Activated CD4-positive, alpha-beta T cell treated with anti-CD3 and anti-CD28 coated beads for 36 hours (primary cell): ENCODE measurements at regions not wholly inside any gene's neighbourhood (a gene's known extent, or its start where the extent isn't known, plus 50 kb on each side); places are given as distances from the start of the nearest gene placed in this dataset.
A peak's percentile ranks its signal among the peaks of the same experiment; 100 is the strongest.
"Not testable (repeated sequence)": the region's sequence is repeated elsewhere in the genome, so short reads cannot be mapped to it uniquely, and the experiment has no call there.

Experiments used
- ATAC-seq: fragments of 200-7000 bp; cut with Tn5 transposase; one replicate; pipeline ENCODE4 v1.10.0; 2021; ENCODE audit warnings: mild to moderate bottlenecking, moderate library complexity
- CTCF ChIA-PET: fragments of 350-600 bp; sonication (Branson Sonifier 250); formaldehyde crosslinking; loops from one replicate; lab custom pipeline; 2021; ENCODE audit warnings: antibody characterized with exemption; lab: Charles Lee
- POLR2A ChIA-PET: fragments of 350-600 bp; sonication (Branson Sonifier 250); formaldehyde crosslinking; loops from one replicate; lab custom pipeline; 2021; ENCODE audit warnings: antibody characterized with exemption, inconsistent platforms; lab: Charles Lee
- DNase-seq: peaks from one replicate; pipeline ENCODE4 v3.0.0-alpha.2; 2020
- H3K27ac Mint-ChIP-seq: one replicate; pipeline ENCODE4 v1.8.0; 2021; ENCODE audit warnings: mixed read lengths
- H3K27me3 Mint-ChIP-seq: one replicate; pipeline ENCODE4 v1.8.0; 2021; ENCODE audit warnings: mixed read lengths
- H3K36me3 Mint-ChIP-seq: one replicate; pipeline ENCODE4 v1.8.0; 2021; ENCODE audit warnings: low read depth, mixed read lengths
- H3K4me1 Mint-ChIP-seq: one replicate; pipeline ENCODE4 v1.8.0; 2021; ENCODE audit warnings: mixed read lengths
- H3K4me3 Mint-ChIP-seq: one replicate; pipeline ENCODE4 v1.8.0; 2021; ENCODE audit warnings: mild to moderate bottlenecking, moderate library complexity, mixed read lengths
- H3K9me3 Mint-ChIP-seq: one replicate; pipeline ENCODE4 v1.8.0; 2021; ENCODE audit warnings: low read depth, mixed read lengths
- intact Hi-C, 2 experiments: fragments of 100-400 bp; cut with DNase I in 1 of 2; cut with micrococcal nuclease in 1 of 2; formaldehyde crosslinking; loops; one replicate each; pipeline versions ENCODE4 v1.14.2 to v1.15.1; 2022 to 2024; cut with DNase I, micrococcal nuclease

DNA sequence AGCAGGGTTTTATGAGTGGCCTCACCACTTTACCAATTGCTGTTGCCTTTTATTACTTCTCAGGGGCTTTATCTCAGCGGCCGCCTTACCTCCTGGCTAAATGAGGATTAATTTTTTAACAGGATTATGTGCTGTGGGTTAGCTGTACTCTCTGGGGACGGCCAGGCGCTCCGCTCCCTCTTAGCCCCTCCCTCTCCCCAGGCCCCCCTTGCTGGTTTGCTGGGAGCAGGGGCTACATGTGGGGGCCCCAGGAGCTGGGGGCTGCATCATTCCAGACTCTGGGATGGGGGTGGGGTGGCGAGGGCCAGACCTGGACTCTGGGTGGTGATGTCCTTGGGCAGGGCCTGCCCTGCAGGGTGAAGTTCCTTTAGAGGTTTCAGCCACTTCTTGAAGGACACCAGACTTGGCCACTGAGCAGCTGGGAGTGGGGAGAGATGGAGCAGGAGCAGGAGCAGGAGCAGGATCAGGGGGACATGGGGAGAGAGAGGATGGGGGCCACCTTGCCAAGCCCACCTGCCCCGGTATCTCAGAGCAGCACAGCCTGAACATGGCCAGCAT is 196.1 kb downstream of the GOLGA6L6 start:
- ChIA-PET CTCF (interaction anchor here (1.0 to 1.3 kb wide), 3 partner anchors 9 to 1876 kb away, joined by 3 to 4 read pairs (median 3); no protein-coding TSS in a partner anchor), POLR2A (no interaction called here)
- no peak overlapping the region for H3K27ac Mint-ChIP-seq
- intact Hi-C loops = loop anchor here in 1 of 2 experiments (5.0 kb wide), 1 partner anchor 42 kb away; no protein-coding TSS in a partner anchor
- no peaks in the 10 kb centered on the region for H3K9me3 Mint-ChIP-seq
- no peaks in the 10 kb centered on the region for H3K36me3 Mint-ChIP-seq
- DNase-seq = no peak
- H3K27me3 Mint-ChIP-seq = no peaks in the 10 kb centered on the region
- ATAC-seq = no peak
- H3K4me3 Mint-ChIP-seq = no peak overlapping the region
- no peaks in the 10 kb centered on the region for H3K4me1 Mint-ChIP-seq

GRCh38 chr15:20344601-20345400 is 196.8 kb downstream of the GOLGA6L6 start:
- intact Hi-C loops = loop anchor here in 1 of 2 experiments (5.0 kb wide), 1 partner anchor 42 kb away; no protein-coding TSS in a partner anchor
- H3K9me3 Mint-ChIP-seq = no peaks in the 10 kb centered on the region
- H3K4me3 Mint-ChIP-seq = no peak overlapping the region
- no peak overlapping the region for H3K27ac Mint-ChIP-seq
- no peaks in the 10 kb centered on the region for H3K27me3 Mint-ChIP-seq
- CTCF ChIA-PET = interaction anchor here (1.0 to 1.3 kb wide), 3 partner anchors 10 to 1876 kb away, joined by 3 to 4 read pairs (median 3); no protein-coding TSS in a partner anchor
- no peaks in the 10 kb centered on the region for H3K4me1 Mint-ChIP-seq
- POLR2A ChIA-PET = no interaction called here
- ATAC-seq = no peak
- peak; percentile 13 for DNase-seq
- no peaks in the 10 kb centered on the region for H3K36me3 Mint-ChIP-seq

DNA sequence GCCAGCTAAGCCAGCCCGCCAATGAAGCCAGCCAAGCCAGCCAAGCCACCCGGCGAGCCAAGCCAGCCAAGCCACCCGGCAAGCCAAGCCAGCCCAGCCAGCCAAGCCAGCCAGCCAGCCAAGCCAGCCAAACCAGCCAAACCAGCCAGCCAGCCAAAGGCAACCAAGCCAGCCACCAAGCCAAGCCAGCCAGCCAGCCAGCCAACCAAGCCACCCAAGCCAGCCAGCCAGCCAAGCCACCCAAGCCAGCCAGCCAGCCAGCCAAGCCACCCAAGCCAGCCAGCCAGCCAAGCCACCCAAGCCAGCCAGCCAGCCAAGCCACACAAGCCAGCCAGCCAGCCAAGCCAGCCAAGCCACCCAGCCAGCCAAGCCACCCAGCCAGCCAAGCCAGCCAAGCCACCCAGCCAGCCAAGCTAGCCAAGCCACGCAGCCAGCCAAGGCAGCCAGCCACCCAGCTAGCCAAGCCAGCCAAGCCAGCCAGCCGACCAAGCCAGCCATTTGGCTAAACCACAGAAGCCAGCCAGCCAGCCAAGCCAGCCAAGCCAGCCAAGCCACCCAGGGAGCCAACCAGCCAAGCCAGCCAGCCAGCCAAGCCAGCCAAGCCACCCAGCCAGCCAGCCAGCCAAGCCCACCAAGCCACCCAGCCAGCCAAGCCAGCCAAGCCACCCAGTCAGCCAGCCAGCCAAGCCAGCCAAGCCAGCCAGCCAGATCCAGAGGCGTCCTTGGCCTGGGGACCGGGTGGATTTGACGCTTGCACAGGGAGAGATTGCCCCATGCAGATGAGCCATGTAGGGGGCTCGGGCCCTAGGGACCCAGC is 198.0 kb downstream of the GOLGA6L6 start:
- H3K27me3 Mint-ChIP-seq, H3K4me3 Mint-ChIP-seq, POLR2A ChIA-PET, H3K36me3 Mint-ChIP-seq, H3K9me3 Mint-ChIP-seq, H3K27ac Mint-ChIP-seq, ATAC-seq, intact Hi-C loops, H3K4me1 Mint-ChIP-seq: not testable (repeated sequence)
- CTCF ChIA-PET = interaction anchor here (0.8 to 1.1 kb wide), 2 partner anchors 11 to 12 kb away, joined by 3 to 4 read pairs; no protein-coding TSS in a partner anchor
- DNase-seq = peak; percentile 22

- H3K27ac Mint-ChIP-seq, intact Hi-C loops, H3K4me3 Mint-ChIP-seq, H3K4me1 Mint-ChIP-seq, ATAC-seq, POLR2A ChIA-PET, H3K36me3 Mint-ChIP-seq, H3K27me3 Mint-ChIP-seq, H3K9me3 Mint-ChIP-seq: not testable (repeated sequence)
- peak; percentile 17 for DNase-seq
- CTCF ChIA-PET = interaction anchor here (1.1 kb wide), 1 partner anchor 13 kb away, joined by 3 read pairs; no protein-coding TSS in a partner anchor
These were observed 198.8 kb downstream of the GOLGA6L6 start for GRCh38 chr15:20342601-20343394.

DNA sequence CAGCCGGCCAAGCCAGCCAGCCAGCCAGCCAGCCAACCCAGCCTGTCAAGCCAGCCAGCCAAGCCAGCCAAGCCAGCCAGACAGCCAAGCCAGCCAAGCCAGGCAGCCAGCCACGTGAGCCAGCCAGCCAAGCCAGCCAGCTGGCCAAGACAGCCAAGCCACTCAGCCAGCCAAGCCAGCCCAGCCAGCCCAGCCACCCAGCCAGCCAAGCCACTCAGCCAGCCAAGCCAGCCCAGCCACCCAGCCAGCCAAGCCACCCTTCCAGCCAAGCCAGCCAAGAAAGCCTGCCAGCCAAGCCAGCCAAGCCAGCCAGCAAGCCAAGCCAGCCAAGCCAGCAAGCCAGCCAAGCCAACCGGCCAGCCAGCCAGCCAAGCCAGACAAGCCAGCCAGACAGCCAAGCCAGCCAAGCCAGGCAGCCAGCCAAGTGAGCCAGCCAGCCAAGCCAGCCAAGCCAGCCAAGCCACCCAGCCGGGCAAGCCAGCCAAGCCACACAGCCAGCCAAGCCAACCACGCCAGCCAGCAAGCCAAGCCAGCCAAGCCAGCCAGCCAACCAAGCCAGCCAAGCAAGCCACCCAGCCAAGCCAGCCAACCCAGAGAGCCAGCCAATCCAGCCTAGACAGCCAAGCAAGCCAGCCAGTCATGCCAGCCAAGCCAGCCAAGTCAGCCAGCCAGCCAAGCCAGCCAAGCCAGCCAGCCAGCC is 199.5 kb downstream of the GOLGA6L6 start:
- Mint-ChIP-seq H3K4me3 (no peak overlapping the region), H3K4me1 (no peaks in the 10 kb centered on the region), H3K27me3 (no peaks in the 10 kb centered on the region), H3K27ac (no peak overlapping the region), H3K36me3 (peaks cover 3% of the 10 kb centered on the region), H3K9me3 (peaks cover 3% of the 10 kb centered on the region)
- CTCF ChIA-PET = no interaction called here
- intact Hi-C loops = no loop called here
- ATAC-seq = no peak
- POLR2A ChIA-PET = no interaction called here
- peak; percentile 49 for DNase-seq

DNA sequence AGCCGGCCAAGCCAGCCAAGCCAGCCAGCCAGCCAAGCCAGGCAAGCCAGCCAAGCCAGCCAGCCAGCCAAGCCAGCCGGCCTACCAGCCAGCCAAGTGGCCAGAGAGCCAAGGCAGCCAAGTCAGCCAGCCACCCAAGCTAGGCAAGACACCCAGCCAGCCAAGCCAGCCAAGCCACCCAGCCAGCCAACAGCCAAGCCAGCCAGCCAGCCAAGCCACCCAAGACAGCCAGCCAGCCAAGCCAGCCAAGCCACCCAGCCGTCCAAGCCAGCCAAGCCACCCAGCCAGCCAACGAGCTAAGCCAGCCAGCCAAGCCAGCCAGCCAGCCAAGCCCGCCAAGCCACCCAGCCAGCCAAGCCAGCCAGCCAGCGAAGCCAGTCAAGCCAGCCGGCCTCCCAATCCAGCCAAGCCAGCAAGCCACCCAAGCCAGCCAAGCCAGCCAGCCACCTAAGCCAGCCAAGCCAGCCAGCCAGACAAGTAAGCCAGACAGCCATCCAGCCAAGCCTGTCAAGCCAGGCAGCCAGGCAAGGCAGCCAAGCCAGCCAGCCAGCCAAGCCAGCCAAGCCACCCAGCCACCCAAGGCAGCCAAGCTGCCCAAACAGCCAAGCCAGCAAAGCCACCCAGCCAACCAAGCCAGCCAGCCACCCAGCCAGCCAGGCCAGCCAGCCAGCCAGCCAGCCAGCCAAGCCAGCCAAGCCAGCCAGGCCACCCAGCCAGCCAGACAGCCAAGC is 200.5 kb downstream of the GOLGA6L6 start:
- Mint-ChIP-seq H3K9me3 (peaks cover 6% of the 10 kb centered on the region), H3K4me3 (no peak overlapping the region), H3K36me3 (peaks cover 4% of the 10 kb centered on the region), H3K27me3 (no peaks in the 10 kb centered on the region), H3K27ac (no peak overlapping the region), H3K4me1 (no peaks in the 10 kb centered on the region)
- ChIA-PET POLR2A (no interaction called here), CTCF (no interaction called here)
- intact Hi-C loops = no loop called here
- no peak for ATAC-seq
- DNase-seq = peak; percentile 41

GRCh38 chr15:20340331-20340811 is 201.2 kb downstream of the GOLGA6L6 start:
- H3K27ac Mint-ChIP-seq = no peak overlapping the region
- no peaks in the 10 kb centered on the region for H3K4me1 Mint-ChIP-seq
- H3K4me3 Mint-ChIP-seq = no peak overlapping the region
- H3K9me3 Mint-ChIP-seq = peaks cover 8% of the 10 kb centered on the region
- DNase-seq (peak; percentile 36), ATAC-seq (no peak)
- intact Hi-C loops = no loop called here
- ChIA-PET POLR2A (no interaction called here), CTCF (no interaction called here)
- H3K36me3 Mint-ChIP-seq = peaks cover 4% of the 10 kb centered on the region
- no peaks in the 10 kb centered on the region for H3K27me3 Mint-ChIP-seq

GRCh38 chr15:20339086-20339791 is 202.4 kb downstream of the GOLGA6L6 start:
- H3K4me1 Mint-ChIP-seq, intact Hi-C loops, POLR2A ChIA-PET: not testable (repeated sequence)

GRCh38 chr15:20338671-20339070 is 202.9 kb downstream of the GOLGA6L6 start:
- POLR2A ChIA-PET, H3K4me3 Mint-ChIP-seq, H3K27ac Mint-ChIP-seq, H3K9me3 Mint-ChIP-seq, DNase-seq, H3K27me3 Mint-ChIP-seq, CTCF ChIA-PET, H3K4me1 Mint-ChIP-seq, intact Hi-C loops, ATAC-seq, H3K36me3 Mint-ChIP-seq: not testable (repeated sequence)

More at GRCh38 chr15:20339086-20339791, 202.4 kb downstream of the GOLGA6L6 start:
- ATAC-seq, CTCF ChIA-PET, DNase-seq, H3K27ac Mint-ChIP-seq, H3K9me3 Mint-ChIP-seq, H3K4me3 Mint-ChIP-seq, H3K27me3 Mint-ChIP-seq, H3K36me3 Mint-ChIP-seq: not testable (repeated sequence)
